Kidney (tissue), 13 donors: ENCODE measurements at regions not wholly inside any gene's neighbourhood (a gene's known extent, or its start where the extent isn't known, plus 50 kb on each side); places are given as distances from the start of the nearest gene placed in this dataset.

Experiments used
- DNase-seq, 5 donors: peaks; one replicate each; pipeline ENCODE4 v3.0.0-alpha.2; 2013 to 2020
- FAIRE-seq: peaks from 2 replicates; lab custom pipeline; 2012; peaks lifted over from hg19 to GRCh38; lab: Jason Lieb, UNC
- H3K27ac ChIP-seq, 2 donors: one replicate each; pipeline ENCODE4 v1.7.0; 2013; ENCODE audit warnings: low read depth in 2 of 2, low read length in 2 of 2, inconsistent platforms in 1 of 2
- H3K27me3 ChIP-seq: one replicate; pipeline ENCODE4 v1.7.1; 2013; ENCODE audit warnings: low read length, inconsistent platforms; ENCODE audit not compliant: control insufficient read depth, insufficient read depth
- H3K36me3 ChIP-seq, 3 donors: one replicate each; pipeline versions ENCODE4 v1.7.0 to v1.7.1; 2013; ENCODE audit warnings: low read length in 3 of 3, control low read depth in 1 of 3, inconsistent platforms in 1 of 3; ENCODE audit not compliant: insufficient read depth in 3 of 3, control insufficient read depth in 2 of 3
- H3K4me1 ChIP-seq, 3 donors: one replicate each; pipeline versions ENCODE4 v1.7.0 to v1.7.1; 2013; ENCODE audit warnings: low read length in 3 of 3, inconsistent platforms in 1 of 3, low read depth in 1 of 3; ENCODE audit not compliant: control insufficient read depth in 2 of 3, insufficient read depth in 2 of 3
- H3K4me3 ChIP-seq, 3 donors: one replicate each; pipeline versions ENCODE4 v1.7.0 to v1.8.1; 2013; ENCODE audit warnings: low read length in 3 of 3, control low read depth in 1 of 3, inconsistent platforms in 1 of 3
- H3K9ac ChIP-seq, 3 donors: one replicate each; pipeline versions ENCODE4 v1.7.0 to v1.7.1; 2013; ENCODE audit warnings: low read length in 3 of 3, control low read depth in 1 of 3, inconsistent platforms in 1 of 3
- H3K9me3 ChIP-seq, 3 donors: one replicate each; pipeline versions ENCODE4 v1.7.0 to v1.7.1; 2013; ENCODE audit warnings: low read length in 3 of 3, control low read depth in 1 of 3, inconsistent platforms in 1 of 3; ENCODE audit not compliant: control insufficient read depth in 2 of 3, insufficient read depth in 1 of 3
- CTCF ChIP-seq: IDR thresholded peaks from 3 replicates; pipeline ENCODE4 v1.5.1; 2012; ENCODE audit warnings: mild to moderate bottlenecking, moderate library complexity, borderline replicate concordance; ENCODE audit not compliant: insufficient read depth; ENCODE audit errors: extremely low read depth
- intact Hi-C: fragments of 100-400 bp; cut with DNase I; formaldehyde crosslinking; loops from one replicate; pipeline ENCODE4 v1.11.1; 2022
- donor health status: control.
- donor health status: control.
- donor health status: control.
- donor health status: control.
- donor health status: control.
- donor health status: DM: yes; HTN: yes; CAD: no.
- donor health status: Normal renal cell carcinoma (clear cell type).

- TF ChIP-seq CTCF = no peak
- Histone ChIP-seq H3K4me3 (peak overlapping the region in 2 of 3 donors; percentile 58 to 67), H3K9me3 (no peaks in the 10 kb centered on the region), H3K36me3 (no peaks in the 10 kb centered on the region), H3K9ac (peak overlapping the region in 1 of 3 donors; percentile 22), H3K27me3 (no peaks in the 10 kb centered on the region), H3K27ac (no peak overlapping the region), H3K4me1 (peaks cover 0 to 4% (median 0%) of the 10 kb centered on the region in 3 donors)
- DNase-seq (peak in 2 of 5 donors; percentile 23 to 28), FAIRE-seq (no peak)
- intact Hi-C loops = no loop called here
Observed at GRCh38 chr6:164396071-164397047, 913.0 kb downstream of the C6orf118 start.

- no peak for DNase-seq
Observed at GRCh38 chr6:164379795-164380194, 929.6 kb downstream of the C6orf118 start.

GRCh38 chr6:164378330-164378729 is 931.1 kb downstream of the C6orf118 start:
- no peaks in the 10 kb centered on the region for H3K27me3 ChIP-seq
- intact Hi-C loops = no loop called here
- no peak for TF ChIP-seq CTCF
- DNase-seq = peak in 2 of 5 donors; percentile 8 to 14
- H3K4me3 ChIP-seq = no peak overlapping the region
- H3K9me3 ChIP-seq = no peaks in the 10 kb centered on the region
- no peak overlapping the region for H3K9ac ChIP-seq
- no peaks in the 10 kb centered on the region for H3K4me1 ChIP-seq
- no peak for FAIRE-seq
- H3K27ac ChIP-seq = no peak overlapping the region
- no peaks in the 10 kb centered on the region for H3K36me3 ChIP-seq

More at GRCh38 chr6:164379795-164380194, 929.6 kb downstream of the C6orf118 start:
- no peak overlapping the region for H3K4me3 ChIP-seq
- no peak for TF ChIP-seq CTCF
- H3K36me3 ChIP-seq = no peaks in the 10 kb centered on the region
- intact Hi-C loops = no loop called here
- H3K9ac ChIP-seq = no peak overlapping the region
- no peaks in the 10 kb centered on the region for H3K4me1 ChIP-seq
- FAIRE-seq = peak; percentile 13
- H3K27me3 ChIP-seq = no peaks in the 10 kb centered on the region
- no peak overlapping the region for H3K27ac ChIP-seq
- no peaks in the 10 kb centered on the region for H3K9me3 ChIP-seq
